OCI-LY7 (cell line): ENCODE measurements at regions not wholly inside any gene's neighbourhood (a gene's known extent, or its start where the extent isn't known, plus 50 kb on each side); places are given as distances from the start of the nearest gene placed in this dataset.

Source experiments
- BruUV-seq: library from RNA; stranded (reverse); fragments of 400-500 nt; replicated peaks from 2 replicates; lab custom pipeline; 2021; lab: Mats Ljungman, UMichigan
- CTCF ChIA-PET: fragments of 300-600 bp; sonication (Branson Sonifier 250); formaldehyde crosslinking; loops from one replicate; lab custom pipeline; 2022; ENCODE audit warnings: antibody characterized with exemption; ENCODE audit not compliant: unreplicated experiment; lab: Charles Lee
- POLR2A ChIA-PET: fragments of 300-600 bp; sonication (Branson Sonifier 250); formaldehyde crosslinking; loops from one replicate; lab custom pipeline; 2022; ENCODE audit warnings: antibody characterized with exemption; lab: Charles Lee
- DNase-seq: peaks from one replicate; pipeline ENCODE4 v3.0.0-alpha.2; 2015; ENCODE audit warnings: low spot score
- H2AFZ ChIP-seq: fragments of 200-600 bp; sonication (generic), shearing (Covaris generic); 2 replicates; pipeline ENCODE4 v1.6.1; 2014; ENCODE audit warnings: mild to moderate bottlenecking, antibody characterized with exemption, low read length, moderate library complexity
- H3K27ac ChIP-seq: fragments of 200-600 bp; sonication (generic); 2 replicates; pipeline ENCODE4 v1.5.1; 2014; ENCODE audit warnings: mixed run types, low read depth, mild to moderate bottlenecking, moderate library complexity, low read length, inconsistent platforms; ENCODE audit not compliant: poor library complexity, severe bottlenecking
- H3K36me3 ChIP-seq: fragments of 200-600 bp; sonication (generic); 2 replicates; pipeline ENCODE4 v1.6.1; 2014; ENCODE audit warnings: mild to moderate bottlenecking, antibody characterized with exemption, low read length, moderate library complexity, mixed read lengths; ENCODE audit not compliant: insufficient read depth
- H3K4me1 ChIP-seq: fragments of 200-600 bp; sonication (generic); 2 replicates; pipeline ENCODE4 v1.5.1; 2014; ENCODE audit warnings: mild to moderate bottlenecking, low read length; ENCODE audit not compliant: insufficient read depth, poor library complexity, severe bottlenecking
- H3K4me2 ChIP-seq: fragments of 200-600 bp; sonication (generic); 2 replicates; pipeline ENCODE4 v1.6.1; 2014; ENCODE audit warnings: mild to moderate bottlenecking, low read length
- H3K4me3 ChIP-seq: fragments of 200-600 bp; sonication (generic); 2 replicates; pipeline ENCODE4 v1.5.1; 2014; ENCODE audit warnings: mild to moderate bottlenecking, low read depth, low read length; ENCODE audit not compliant: poor library complexity, severe bottlenecking
- H3K79me2 ChIP-seq: fragments of 200-600 bp; sonication (generic); 2 replicates; pipeline ENCODE4 v1.6.1; 2016; ENCODE audit warnings: low read depth, mild to moderate bottlenecking, low read length, moderate library complexity, mixed read lengths; ENCODE audit not compliant: insufficient read depth
- H3K9me2 ChIP-seq: fragments of 200-600 bp; sonication (generic); 2 replicates; pipeline ENCODE4 v1.6.1; 2016; ENCODE audit warnings: mild to moderate bottlenecking, low read length, mixed read lengths; ENCODE audit not compliant: insufficient read depth
- H3K9me3 ChIP-seq: fragments of 200-600 bp; sonication (generic); 2 replicates; pipeline ENCODE4 v1.6.1; 2014; ENCODE audit warnings: mild to moderate bottlenecking, mixed run types, low read length, mixed read lengths
- H4K20me1 ChIP-seq: fragments of 200-600 bp; sonication (generic); 2 replicates; pipeline ENCODE4 v1.6.1; 2014; ENCODE audit warnings: mild to moderate bottlenecking, antibody characterized with exemption, low read length, moderate library complexity, mixed read lengths; ENCODE audit not compliant: insufficient read depth
- CTCF ChIP-seq: fragments of 200-600 bp; sonication (generic); conservative IDR thresholded peaks from 2 replicates; pipeline ENCODE4 v1.5.1; 2014; ENCODE audit warnings: mild to moderate bottlenecking, antibody characterized with exemption, low read length, moderate library complexity, mixed read lengths
- EZH2phosphoT487 ChIP-seq: fragments of 200-600 bp; sonication (generic); IDR thresholded peaks from 2 replicates; pipeline ENCODE4 v1.6.1; 2018; ENCODE audit warnings: low read depth, borderline replicate concordance, mild to moderate bottlenecking, mixed run types, antibody characterized with exemption, low read length, moderate library complexity, mixed read lengths
- intact Hi-C: fragments of 100-400 bp; cut with micrococcal nuclease; formaldehyde crosslinking; loops from one replicate; pipeline ENCODE4 v1.10.0; 2022; ENCODE audit not compliant: unreplicated experiment

- Histone ChIP-seq H3K27ac (no peak overlapping the region), H3K36me3 (no peaks in the 10 kb centered on the region), H3K9me2 (no peaks in the 10 kb centered on the region), H3K4me1 (no peaks in the 10 kb centered on the region), H3K9me3 (no peaks in the 10 kb centered on the region), H3K79me2 (no peaks in the 10 kb centered on the region), H3K4me2 (no peak overlapping the region), H4K20me1 (no peaks in the 10 kb centered on the region), H2AFZ (no peak overlapping the region), H3K4me3 (no peak overlapping the region)
- DNase-seq, result no peak
- POLR2A ChIA-PET, result no interaction called here
- BruUV-seq, result no TSS peak
- TF ChIP-seq EZH2phosphoT487 (no peak), CTCF (no peak)
- intact Hi-C loops, result no loop called here
- CTCF ChIA-PET, result no interaction called here
Observed at GRCh38 chr5:143934821-143935220, 122.9 kb downstream of the HMHB1 start.

GRCh38 chr5:143938230-143938629 lies 126.3 kb downstream of the HMHB1 start:
- H3K36me3 ChIP-seq, result no peaks in the 10 kb centered on the region
- ChIA-PET CTCF (no interaction called here), POLR2A (no interaction called here)
- H2AFZ ChIP-seq, result no peak overlapping the region
- H3K9me3 ChIP-seq, result no peaks in the 10 kb centered on the region
- H3K79me2 ChIP-seq, result no peaks in the 10 kb centered on the region
- intact Hi-C loops, result no loop called here
- no peak overlapping the region for H3K4me3 ChIP-seq
- H3K4me2 ChIP-seq, result no peak overlapping the region
- no peaks in the 10 kb centered on the region for H3K4me1 ChIP-seq
- no TSS peak for BruUV-seq
- no peaks in the 10 kb centered on the region for H3K9me2 ChIP-seq
- TF ChIP-seq CTCF (no peak), EZH2phosphoT487 (no peak)
- DNase-seq, result no peak
- no peaks in the 10 kb centered on the region for H4K20me1 ChIP-seq
- H3K27ac ChIP-seq, result no peak overlapping the region

GRCh38 chr5:143946837-143947236 lies 134.9 kb downstream of the HMHB1 start:
- H3K27ac ChIP-seq, result no peak overlapping the region
- CTCF ChIA-PET, result no interaction called here
- no peaks in the 10 kb centered on the region for H3K9me2 ChIP-seq
- POLR2A ChIA-PET, result interaction anchor here (1.2 kb wide), 1 partner anchor 10 kb away, joined by 3 read pairs; no protein-coding TSS in a partner anchor
- no TSS peak for BruUV-seq
- H3K9me3 ChIP-seq, result no peaks in the 10 kb centered on the region
- no peaks in the 10 kb centered on the region for H4K20me1 ChIP-seq
- no peak overlapping the region for H3K4me2 ChIP-seq
- no peak for DNase-seq
- no peaks in the 10 kb centered on the region for H3K4me1 ChIP-seq
- H3K79me2 ChIP-seq, result no peaks in the 10 kb centered on the region
- intact Hi-C loops, result no loop called here
- no peak overlapping the region for H3K4me3 ChIP-seq
- no peak overlapping the region for H2AFZ ChIP-seq
- H3K36me3 ChIP-seq, result no peaks in the 10 kb centered on the region
- TF ChIP-seq CTCF (no peak), EZH2phosphoT487 (no peak)
